CD4-positive, alpha-beta memory T cell (primary cell): ENCODE measurements at regions not wholly inside any gene's neighbourhood (a gene's known extent, or its start where the extent isn't known, plus 50 kb on each side); places are given as distances from the start of the nearest gene placed in this dataset.
"Not testable (repeated sequence)": the region's sequence is repeated elsewhere in the genome, so short reads cannot be mapped to it uniquely, and the experiment has no call there.

Source experiments
- CTCF ChIA-PET: fragments of 350-600 bp; sonication (Branson Sonifier 250); formaldehyde crosslinking; loops from one replicate; lab custom pipeline; 2021; ENCODE audit warnings: inconsistent platforms; ENCODE audit not compliant: partially characterized antibody; lab: Charles Lee
- POLR2A ChIA-PET: fragments of 350-600 bp; sonication (Branson Sonifier 250); formaldehyde crosslinking; loops from one replicate; lab custom pipeline; 2021; ENCODE audit not compliant: partially characterized antibody; lab: Charles Lee
- DNase-seq, 5 donors: peaks; one replicate each; pipeline versions ENCODE4 v3.0.0 to v3.0.0-alpha.2; 2020 to 2022; ENCODE audit warnings: mixed read lengths in 1 of 5
- H3K27ac ChIP-seq: one replicate; pipeline ENCODE4 v1.7.0; 2013; ENCODE audit warnings: low read depth, low read length
- H3K27me3 ChIP-seq: 2 replicates; pipeline ENCODE4 v1.7.0; 2013; ENCODE audit warnings: mild to moderate bottlenecking, low read length, moderate library complexity; ENCODE audit not compliant: insufficient read depth
- H3K36me3 ChIP-seq: 2 replicates; pipeline ENCODE4 v1.7.0; 2013; ENCODE audit warnings: mild to moderate bottlenecking, low read length, moderate library complexity; ENCODE audit not compliant: insufficient read depth
- H3K4me1 ChIP-seq: 2 replicates; pipeline ENCODE4 v1.7.0; 2013; ENCODE audit warnings: mild to moderate bottlenecking, low read length, moderate library complexity; ENCODE audit not compliant: insufficient read depth
- H3K4me3 ChIP-seq, 2 donors: one replicate each; pipeline ENCODE4 v1.7.0; 2013; ENCODE audit warnings: low read length in 2 of 2, mild to moderate bottlenecking in 1 of 2
- H3K9me3 ChIP-seq, 2 donors: one replicate each; pipeline ENCODE4 v1.7.0; 2013; ENCODE audit warnings: low read length in 2 of 2, control low read depth in 1 of 2; ENCODE audit not compliant: control insufficient read depth in 1 of 2
- H3K27ac Mint-ChIP-seq, 7 donors: one replicate each; pipeline ENCODE4 v1.8.0; 2020 to 2021; ENCODE audit warnings: mixed read lengths in 7 of 7, mild to moderate bottlenecking in 6 of 7, inconsistent platforms in 3 of 7, moderate library complexity in 3 of 7
- H3K27me3 Mint-ChIP-seq, 2 donors: one replicate each; pipeline ENCODE4 v1.8.0; 2020 to 2021; ENCODE audit warnings: mixed read lengths in 2 of 2
- H3K36me3 Mint-ChIP-seq, 2 donors: one replicate each; pipeline ENCODE4 v1.8.0; 2020 to 2021; ENCODE audit warnings: mixed read lengths in 2 of 2, inconsistent platforms in 1 of 2, mild to moderate bottlenecking in 1 of 2
- H3K4me1 Mint-ChIP-seq, 4 donors: one replicate each; pipeline ENCODE4 v1.8.0; 2020 to 2021; ENCODE audit warnings: mixed read lengths in 4 of 4, mild to moderate bottlenecking in 1 of 4
- H3K4me3 Mint-ChIP-seq, 8 donors: one replicate each; pipeline ENCODE4 v1.8.0; 2020 to 2021; ENCODE audit warnings: mixed read lengths in 8 of 8, mild to moderate bottlenecking in 7 of 8, moderate library complexity in 6 of 8, inconsistent platforms in 3 of 8
- H3K9me3 Mint-ChIP-seq, 8 donors: one replicate each; pipeline ENCODE4 v1.8.0; 2020 to 2021; ENCODE audit warnings: mixed read lengths in 8 of 8, mild to moderate bottlenecking in 5 of 8, inconsistent platforms in 3 of 8, moderate library complexity in 1 of 8
- intact Hi-C: fragments of 100-400 bp; cut with micrococcal nuclease; formaldehyde crosslinking; loops from one replicate; pipeline ENCODE4 v1.15.1; 2023

DNA sequence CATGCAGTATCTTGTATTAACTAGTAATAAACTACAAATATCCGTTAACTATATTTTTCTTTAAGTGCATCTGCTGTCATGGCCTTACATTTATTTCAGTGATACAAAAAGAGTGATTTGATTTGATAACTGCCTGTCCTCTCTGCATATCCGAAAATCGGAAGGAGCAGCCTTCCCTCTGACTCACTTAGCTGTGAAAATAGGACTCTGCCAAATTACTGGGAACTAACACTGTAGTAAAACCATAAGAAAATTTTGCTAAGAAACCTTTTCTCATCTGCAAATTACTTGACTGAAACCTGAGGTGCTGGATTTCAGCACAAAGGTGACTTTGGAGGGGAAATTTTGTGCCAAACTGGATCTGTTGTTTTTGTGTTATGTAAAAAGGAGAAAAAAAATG lies 176.6 kb upstream of the MKLN1 start:
- H3K4me1 Mint-ChIP-seq, result peaks cover 0 to 3% (median 1%) of the 10 kb centered on the region in 4 donors
- peaks cover 0 to 1% of the 10 kb centered on the region in 2 donors for H3K27me3 Mint-ChIP-seq
- no peaks in the 10 kb centered on the region for H3K4me1 ChIP-seq
- no peak overlapping the region for H3K4me3 ChIP-seq
- no peaks in the 10 kb centered on the region for H3K36me3 ChIP-seq
- H3K27ac ChIP-seq, result no peak overlapping the region
- DNase-seq, result no peak
- no peaks in the 10 kb centered on the region for H3K9me3 Mint-ChIP-seq
- H3K27ac Mint-ChIP-seq, result no peak overlapping the region
- H3K9me3 ChIP-seq, result no peaks in the 10 kb centered on the region
- H3K36me3 Mint-ChIP-seq, result no peaks in the 10 kb centered on the region
- ChIA-PET POLR2A (no interaction called here), CTCF (interaction anchor here (0.8 kb wide), 1 partner anchor 13 kb away, joined by 3 read pairs; no protein-coding TSS in a partner anchor)
- intact Hi-C loops, result loop anchor here (5.0 kb wide), 1 partner anchor 44 kb away; no protein-coding TSS in a partner anchor
- H3K27me3 ChIP-seq, result no peaks in the 10 kb centered on the region
- no peak overlapping the region for H3K4me3 Mint-ChIP-seq

DNA sequence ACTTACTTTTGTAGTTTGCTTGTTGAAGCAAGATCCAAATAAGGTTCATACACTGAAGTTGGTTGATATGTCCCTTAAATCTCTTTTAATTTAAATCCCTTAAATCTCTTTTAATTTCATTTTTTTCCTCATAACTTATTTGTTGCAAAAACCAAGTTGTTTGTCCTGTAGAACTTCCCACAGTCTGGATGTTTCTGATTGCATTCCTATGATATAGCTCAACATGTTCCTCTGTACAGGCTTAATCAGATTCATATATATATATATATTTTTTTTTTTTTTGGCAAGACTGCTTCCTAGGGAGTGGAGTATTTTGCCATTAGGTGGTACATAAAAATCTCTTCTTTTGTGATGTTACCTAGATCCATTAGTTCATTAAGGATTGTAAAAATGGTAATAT lies 174.9 kb upstream of the MKLN1 start:
- Mint-ChIP-seq H3K27ac (no peak overlapping the region), H3K9me3 (no peaks in the 10 kb centered on the region), H3K27me3 (peaks cover 0 to 1% of the 10 kb centered on the region in 2 donors), H3K4me1 (peaks cover 0 to 3% (median under 1%) of the 10 kb centered on the region in 4 donors), H3K36me3 (no peaks in the 10 kb centered on the region), H3K4me3 (no peak overlapping the region)
- H3K4me3 ChIP-seq, result no peak overlapping the region
- no peaks in the 10 kb centered on the region for H3K4me1 ChIP-seq
- no peaks in the 10 kb centered on the region for H3K27me3 ChIP-seq
- intact Hi-C loops, result loop anchor here (5.0 kb wide), 1 partner anchor 45 kb away; no protein-coding TSS in a partner anchor
- POLR2A ChIA-PET, result no interaction called here
- DNase-seq, result no peak
- H3K36me3 ChIP-seq, result no peaks in the 10 kb centered on the region
- H3K27ac ChIP-seq, result no peak overlapping the region
- no peaks in the 10 kb centered on the region for H3K9me3 ChIP-seq
- CTCF ChIA-PET, result no interaction called here

DNA sequence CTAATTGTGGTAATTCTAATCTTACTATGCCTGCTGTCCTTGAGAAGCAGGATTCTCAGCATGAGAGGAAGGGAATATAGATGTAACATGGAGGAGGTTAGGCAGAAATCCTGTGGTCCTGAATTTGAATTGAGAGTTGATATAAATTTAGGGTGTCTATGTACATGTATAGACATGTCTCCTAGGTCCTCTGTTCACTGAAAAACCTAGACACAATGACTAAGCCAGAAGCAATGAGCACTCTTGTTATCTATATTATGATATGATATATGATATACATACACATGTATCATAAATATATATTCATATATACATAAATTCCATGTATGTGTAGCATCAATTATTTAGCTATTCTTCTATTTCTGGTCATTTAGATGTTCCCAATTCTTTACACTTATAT lies 173.3 kb upstream of the MKLN1 start:
- Mint-ChIP-seq H3K4me3 (no peak overlapping the region), H3K27ac (no peak overlapping the region), H3K27me3 (peaks cover 0 to 1% of the 10 kb centered on the region in 2 donors), H3K9me3 (no peaks in the 10 kb centered on the region), H3K4me1 (peaks cover 0 to 3% (median under 1%) of the 10 kb centered on the region in 4 donors), H3K36me3 (no peaks in the 10 kb centered on the region)
- intact Hi-C loops, result loop anchor here (5.0 kb wide), 1 partner anchor 47 kb away; no protein-coding TSS in a partner anchor
- no peak overlapping the region for H3K4me3 ChIP-seq
- H3K27me3 ChIP-seq, result no peaks in the 10 kb centered on the region
- no peak for DNase-seq
- no peaks in the 10 kb centered on the region for H3K36me3 ChIP-seq
- no peaks in the 10 kb centered on the region for H3K9me3 ChIP-seq
- no peak overlapping the region for H3K27ac ChIP-seq
- ChIA-PET CTCF (no interaction called here), POLR2A (no interaction called here)
- no peaks in the 10 kb centered on the region for H3K4me1 ChIP-seq

DNA sequence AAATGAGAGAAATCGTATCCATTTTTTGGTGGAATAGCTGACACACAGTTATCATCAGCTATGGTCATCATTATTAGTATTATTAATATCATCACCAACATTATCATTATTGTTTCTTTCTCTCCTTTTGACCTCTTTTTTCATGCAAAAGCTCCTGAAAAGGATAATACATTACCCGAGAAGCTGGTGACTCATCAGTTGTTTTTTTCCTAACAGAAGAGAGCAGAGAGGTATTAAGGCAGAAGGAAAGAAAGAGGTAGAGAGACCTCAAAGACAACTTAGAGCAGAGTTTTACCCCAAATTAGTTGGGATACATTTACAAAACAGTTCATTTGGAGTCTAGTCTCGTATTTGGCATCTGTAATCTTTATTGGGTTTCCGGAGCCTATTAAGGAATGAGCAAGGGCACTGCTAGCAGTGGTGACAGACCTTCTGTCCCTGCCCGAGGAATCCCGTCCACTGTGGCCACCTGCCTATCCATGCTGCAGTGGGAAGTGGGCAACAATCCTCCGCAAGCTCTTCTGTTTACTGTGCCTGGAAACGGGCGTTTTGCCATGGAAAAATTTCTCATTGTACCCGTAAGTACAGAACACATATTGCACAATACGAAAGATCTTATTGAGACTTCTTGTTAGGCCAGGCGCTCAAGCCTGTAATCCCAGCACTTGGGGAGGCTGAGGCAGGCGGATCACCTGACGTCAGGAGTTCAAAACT lies 170.0 kb upstream of the MKLN1 start:
- H3K4me3 Mint-ChIP-seq, result no peak overlapping the region
- DNase-seq, result no peak
- H3K4me3 ChIP-seq, result no peak overlapping the region
- ChIA-PET POLR2A (interaction anchor here (0.7 kb wide), 1 partner anchor 100 kb away, joined by 4 read pairs; no protein-coding TSS in a partner anchor), CTCF (no interaction called here)
- H3K36me3 ChIP-seq, result no peaks in the 10 kb centered on the region
- no peaks in the 10 kb centered on the region for H3K9me3 ChIP-seq
- no peaks in the 10 kb centered on the region for H3K27me3 Mint-ChIP-seq
- H3K36me3 Mint-ChIP-seq, result no peaks in the 10 kb centered on the region
- no peaks in the 10 kb centered on the region for H3K4me1 ChIP-seq
- intact Hi-C loops, result no loop called here
- H3K4me1 Mint-ChIP-seq, result no peaks in the 10 kb centered on the region
- no peak overlapping the region for H3K27ac Mint-ChIP-seq
- no peak overlapping the region for H3K27ac ChIP-seq
- no peaks in the 10 kb centered on the region for H3K9me3 Mint-ChIP-seq
- no peaks in the 10 kb centered on the region for H3K27me3 ChIP-seq

DNA sequence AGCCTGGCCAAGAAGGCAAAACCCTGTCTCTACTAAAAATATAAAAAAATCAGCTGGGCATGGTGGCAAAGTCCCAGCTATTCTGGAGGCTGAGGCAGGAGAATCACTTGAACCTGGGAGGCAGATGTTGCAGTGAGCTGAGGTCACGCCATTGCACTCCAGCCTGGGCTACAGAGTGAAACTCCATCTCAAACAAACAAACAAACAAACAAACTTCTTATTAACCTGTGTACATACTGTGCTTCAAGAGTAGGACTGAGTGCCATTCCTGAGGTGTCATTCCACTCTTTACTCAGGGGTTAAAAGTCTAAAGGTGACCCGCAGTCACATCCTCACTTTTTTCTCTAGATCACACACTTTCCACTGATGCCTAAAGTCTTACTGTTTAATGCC lies 169.4 kb upstream of the MKLN1 start:
- H3K36me3 Mint-ChIP-seq, H3K27ac ChIP-seq, H3K27me3 ChIP-seq, H3K4me3 Mint-ChIP-seq, H3K27ac Mint-ChIP-seq, CTCF ChIA-PET, H3K9me3 ChIP-seq, H3K27me3 Mint-ChIP-seq, H3K4me1 ChIP-seq, H3K36me3 ChIP-seq, intact Hi-C loops, H3K9me3 Mint-ChIP-seq, H3K4me3 ChIP-seq, H3K4me1 Mint-ChIP-seq, POLR2A ChIA-PET, DNase-seq: not testable (repeated sequence)

DNA sequence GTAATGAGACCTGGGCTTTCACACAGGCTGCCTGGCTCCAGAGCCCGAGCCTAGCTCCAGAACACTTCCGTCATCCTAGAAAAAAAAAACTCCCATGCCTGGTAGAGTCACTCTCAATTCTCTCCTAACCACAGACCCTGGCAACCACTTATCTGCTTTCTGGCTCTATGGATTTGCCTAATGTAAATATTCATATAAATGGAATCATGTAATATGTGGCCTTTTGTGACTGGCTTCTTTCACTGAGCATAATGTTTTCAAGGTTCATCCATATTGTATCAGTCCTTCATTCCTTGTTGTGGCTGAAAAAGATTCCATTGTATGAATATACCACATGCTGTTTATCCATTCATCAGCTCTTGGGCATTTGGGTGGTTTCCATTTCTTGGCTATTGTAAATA lies 167.7 kb upstream of the MKLN1 start:
- Mint-ChIP-seq H3K36me3 (no peaks in the 10 kb centered on the region), H3K4me3 (no peak overlapping the region), H3K4me1 (no peaks in the 10 kb centered on the region), H3K9me3 (no peaks in the 10 kb centered on the region), H3K27me3 (no peaks in the 10 kb centered on the region), H3K27ac (no peak overlapping the region)
- DNase-seq, result no peak
- Histone ChIP-seq H3K27ac (no peak overlapping the region), H3K9me3 (no peaks in the 10 kb centered on the region), H3K27me3 (no peaks in the 10 kb centered on the region), H3K36me3 (no peaks in the 10 kb centered on the region), H3K4me3 (no peak overlapping the region), H3K4me1 (no peaks in the 10 kb centered on the region)
- intact Hi-C loops, result no loop called here
- ChIA-PET CTCF (interaction anchor here (1.6 kb wide), 1 partner anchor 143 kb away, joined by 3 read pairs; no protein-coding TSS in a partner anchor), POLR2A (interaction anchor here (0.6 kb wide), 1 partner anchor 53 kb away, joined by 3 read pairs; no protein-coding TSS in a partner anchor)

DNA sequence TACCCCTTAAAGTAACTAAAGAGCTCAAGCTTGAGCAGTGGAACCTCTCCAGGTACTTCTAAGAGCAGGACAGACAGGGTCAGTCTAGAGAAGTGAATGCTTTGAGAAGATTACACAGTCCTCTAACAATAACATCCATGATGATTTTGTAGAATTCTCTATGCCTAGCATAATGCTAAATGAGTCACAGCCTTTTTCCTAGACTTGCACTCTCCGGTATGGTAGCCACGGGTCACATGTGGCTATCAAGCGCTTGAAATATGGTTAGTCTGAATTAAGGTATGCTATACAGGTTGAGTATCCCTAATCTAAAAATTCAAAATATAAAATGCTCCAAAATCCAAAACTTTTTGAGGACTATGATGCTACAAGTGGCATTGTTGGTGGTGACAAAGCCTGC lies 166.6 kb upstream of the MKLN1 start:
- H3K4me1 ChIP-seq, result no peaks in the 10 kb centered on the region
- H3K36me3 ChIP-seq, result no peaks in the 10 kb centered on the region
- no peak overlapping the region for H3K4me3 ChIP-seq
- Mint-ChIP-seq H3K4me1 (no peaks in the 10 kb centered on the region), H3K9me3 (no peaks in the 10 kb centered on the region), H3K27me3 (no peaks in the 10 kb centered on the region), H3K36me3 (no peaks in the 10 kb centered on the region), H3K27ac (no peak overlapping the region), H3K4me3 (no peak overlapping the region)
- ChIA-PET CTCF (no interaction called here), POLR2A (no interaction called here)
- DNase-seq, result no peak
- no peaks in the 10 kb centered on the region for H3K9me3 ChIP-seq
- intact Hi-C loops, result no loop called here
- no peaks in the 10 kb centered on the region for H3K27me3 ChIP-seq
- no peak overlapping the region for H3K27ac ChIP-seq
